ENCODE measurements at regions not wholly inside any gene's neighbourhood (a gene's known extent, or its start where the extent isn't known, plus 50 kb on each side); places are given as distances from the start of the nearest gene placed in this dataset.
"Not testable (repeated sequence)": the region's sequence is repeated elsewhere in the genome, so short reads cannot be mapped to it uniquely, and the experiment has no call there.

- no peak for DNase-seq
Observed at GRCh38 chr10:8396675-8397074, 342.2 kb downstream of the GATA3 start.

GRCh38 chr10:8398771-8399170, 344.3 kb downstream of the GATA3 start:
- DNase-seq = no peak

GRCh38 chr10:8400151-8400550, 345.7 kb downstream of the GATA3 start:
- DNase-seq = no peak

GRCh38 chr10:8400892-8401291, 346.4 kb downstream of the GATA3 start:
- DNase-seq = no peak

GRCh38 chr10:8401531-8401930, 347.0 kb downstream of the GATA3 start:
- no peak for DNase-seq

- no peak for DNase-seq
Observed at GRCh38 chr10:8402576-8402975, 348.1 kb downstream of the GATA3 start.

- DNase-seq = no peak
Observed at GRCh38 chr10:8403711-8404371, 349.4 kb downstream of the GATA3 start.

- DNase-seq = no peak
Observed at GRCh38 chr10:8404721-8405120, 350.2 kb downstream of the GATA3 start.

GRCh38 chr10:8405596-8405995, 351.1 kb downstream of the GATA3 start:
- no peak for DNase-seq

GRCh38 chr10:8407501-8408021, 353.1 kb downstream of the GATA3 start:
- DNase-seq = no peak

GRCh38 chr10:8410506-8410905, 356.0 kb downstream of the GATA3 start:
- DNase-seq = no peak

- no peak for DNase-seq
Observed at GRCh38 chr10:8412541-8412940, 358.1 kb downstream of the GATA3 start.

- not testable (repeated sequence) for DNase-seq
Observed at GRCh38 chr10:8415029-8415428, 360.5 kb downstream of the GATA3 start.

GRCh38 chr10:8416192-8416701, 361.8 kb downstream of the GATA3 start:
- DNase-seq = no peak

- DNase-seq = no peak
Observed at GRCh38 chr10:8416760-8417159, 362.3 kb downstream of the GATA3 start.

GRCh38 chr10:8417631-8418030, 363.1 kb downstream of the GATA3 start:
- no peak for DNase-seq

- DNase-seq = no peak
Observed at GRCh38 chr10:8418631-8419030, 364.1 kb downstream of the GATA3 start.

GRCh38 chr10:8420182-8420581, 365.7 kb downstream of the GATA3 start:
- DNase-seq = no peak

GRCh38 chr10:8424555-8425211, 370.2 kb downstream of the GATA3 start:
- DNase-seq = no peak

GRCh38 chr10:8428654-8429053, 374.2 kb downstream of the GATA3 start:
- no peak for DNase-seq

- DNase-seq = no peak
Observed at GRCh38 chr10:8430321-8430720, 375.8 kb downstream of the GATA3 start.

GRCh38 chr10:8431511-8431910, 377.0 kb downstream of the GATA3 start:
- DNase-seq = no peak

- DNase-seq = no peak
Observed at GRCh38 chr10:8435186-8436055, 380.9 kb downstream of the GATA3 start.

All from activated gamma-delta T cell (primary cell).